Esophagus (tissue), 2 donors: ENCODE measurements at regions not wholly inside any gene's neighbourhood (a gene's known extent, or its start where the extent isn't known, plus 50 kb on each side); places are given as distances from the start of the nearest gene placed in this dataset.
"Not testable (repeated sequence)": the region's sequence is repeated elsewhere in the genome, so short reads cannot be mapped to it uniquely, and the experiment has no call there.

Experiments
- H3K27ac ChIP-seq, 2 donors: one replicate each; pipeline ENCODE4 v1.5.1; 2013; ENCODE audit warnings: low read depth in 2 of 2, mild to moderate bottlenecking in 2 of 2, inconsistent platforms in 1 of 2, low read length in 1 of 2, moderate library complexity in 1 of 2
- H3K27me3 ChIP-seq, 2 donors: one replicate each; pipeline ENCODE4 v1.6.1; 2013; ENCODE audit warnings: low read length in 2 of 2, control low read depth in 1 of 2, mild to moderate bottlenecking in 1 of 2; ENCODE audit not compliant: insufficient read depth in 2 of 2, control insufficient read depth in 1 of 2
- H3K36me3 ChIP-seq, 2 donors: one replicate each; pipeline ENCODE4 v1.6.1; 2013; ENCODE audit warnings: low read length in 1 of 2; ENCODE audit not compliant: control insufficient read depth in 2 of 2, insufficient read depth in 2 of 2
- H3K4me1 ChIP-seq, 2 donors: one replicate each; pipeline ENCODE4 v1.6.1; 2013; ENCODE audit warnings: low read length in 1 of 2; ENCODE audit not compliant: control insufficient read depth in 2 of 2, insufficient read depth in 2 of 2
- H3K4me3 ChIP-seq, 2 donors: one replicate each; pipeline ENCODE4 v1.5.1; 2013; ENCODE audit warnings: low read length in 2 of 2, mild to moderate bottlenecking in 2 of 2, low read depth in 1 of 2, moderate library complexity in 1 of 2
- H3K9me3 ChIP-seq, 2 donors: one replicate each; pipeline ENCODE4 v1.6.1; 2013; ENCODE audit warnings: mild to moderate bottlenecking in 2 of 2, low read depth in 1 of 2, low read length in 1 of 2, moderate library complexity in 1 of 2; ENCODE audit not compliant: control insufficient read depth in 2 of 2, insufficient read depth in 1 of 2
- WGBS, 2 donors: extraction: QIAGEN DNeasy Blood & Tissue Kit; methylation state at CpG; one replicate each; pipeline ENCODE4 v1.1.7; 2013; 5-methylcytosine and 5-hydroxymethylcytosine counted together
- donor health status: healthy with polysubstance abuse.
- donor health status: Bipolar disorder and iron deficiency.

DNA sequence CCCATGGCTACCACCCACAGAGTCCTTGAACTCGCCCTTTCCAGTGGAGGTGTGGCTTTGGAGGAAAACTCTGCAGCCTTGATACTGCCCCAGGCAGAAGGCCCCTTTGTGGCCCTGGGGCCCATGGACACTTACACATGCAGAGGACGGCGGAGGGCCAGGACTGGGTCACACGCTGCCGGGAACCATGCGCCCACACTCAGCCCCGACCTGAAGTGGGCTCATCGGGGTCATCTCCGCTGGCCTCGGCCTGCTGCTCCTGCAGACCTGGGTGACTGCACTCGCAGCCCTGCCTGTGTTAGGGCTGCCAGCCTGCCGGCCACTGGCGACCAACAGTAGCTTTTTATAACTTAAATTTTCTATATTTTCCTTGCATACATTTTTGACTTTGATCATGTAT lies 286.2 kb downstream of the TUBA3C start:
- H3K4me1 ChIP-seq, H3K9me3 ChIP-seq, H3K27me3 ChIP-seq, H3K4me3 ChIP-seq, H3K36me3 ChIP-seq, H3K27ac ChIP-seq: not testable (repeated sequence)
- WGBS, 2 donors, result 80 to 86% methylated on average over 13 of the region's 13 CpGs

DNA sequence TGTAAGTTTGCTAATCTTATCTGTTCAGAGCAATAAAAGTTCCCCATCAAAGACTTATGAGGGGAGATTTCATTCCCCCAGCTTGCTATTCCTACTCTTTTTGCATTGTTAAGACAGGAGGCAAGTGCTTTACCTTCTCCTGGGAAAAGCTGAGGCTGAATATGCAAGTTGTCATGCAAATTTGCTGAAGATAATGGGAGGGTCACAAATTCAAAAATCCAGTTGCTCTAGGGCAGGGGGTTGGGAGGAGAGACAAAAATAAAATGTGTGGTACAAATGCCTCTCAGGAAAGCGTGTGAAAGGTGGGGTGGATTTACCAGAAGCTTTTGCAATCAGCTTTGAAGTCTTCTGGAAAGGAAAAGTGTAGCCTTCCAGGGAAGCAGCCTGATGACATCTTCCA lies 290.4 kb downstream of the TUBA3C start:
- not testable (repeated sequence) for H3K27ac ChIP-seq, H3K9me3 ChIP-seq, H3K36me3 ChIP-seq, H3K4me1 ChIP-seq, H3K4me3 ChIP-seq, H3K27me3 ChIP-seq
- WGBS, 2 donors, result 5 to 13% methylated on average over 1 of the region's 1 CpG

DNA sequence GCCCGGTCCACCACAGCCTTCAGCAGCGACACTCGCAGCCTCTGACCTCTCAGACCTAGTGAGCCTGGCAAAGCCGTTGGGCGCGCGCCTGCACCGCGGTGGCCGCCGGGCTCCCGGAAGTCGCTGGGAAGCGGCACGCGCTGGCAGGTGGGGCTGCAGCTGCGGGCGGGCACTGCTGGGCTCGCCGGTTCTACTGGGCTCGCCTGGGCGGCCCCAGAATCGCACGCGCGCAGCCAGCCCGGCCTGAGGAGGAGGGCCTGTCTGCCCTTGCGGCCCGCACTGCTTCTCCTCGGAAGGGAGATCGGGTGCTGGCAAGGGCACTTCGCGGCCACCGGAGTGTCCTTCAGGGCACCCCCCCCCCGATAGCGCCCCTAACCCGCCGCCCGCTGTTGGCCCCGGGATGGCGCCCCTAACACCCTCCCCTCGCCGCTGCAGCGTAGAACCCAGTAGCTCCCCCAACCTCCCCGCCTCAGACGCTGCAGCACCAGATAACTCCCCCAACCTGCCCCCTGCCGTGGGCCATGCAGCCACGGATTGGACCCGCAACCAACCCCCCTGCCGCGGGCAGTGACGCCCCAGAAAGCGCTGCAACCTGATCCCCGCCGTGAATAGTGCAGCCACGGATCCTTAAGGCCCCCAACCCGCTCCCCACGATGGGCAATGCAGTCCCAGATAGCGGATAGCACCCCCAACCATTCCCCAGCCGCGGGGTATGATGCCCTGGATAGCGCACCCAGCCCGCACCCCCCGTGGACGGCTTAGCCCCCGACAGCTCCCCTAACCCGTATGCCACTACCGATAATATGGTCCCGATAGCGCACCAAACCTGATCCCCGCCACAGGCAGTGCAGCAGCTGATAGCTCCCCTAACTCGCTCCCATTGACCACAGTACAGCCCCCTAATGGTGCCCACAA lies 306.5 kb downstream of the TUBA3C start:
- not testable (repeated sequence) for H3K27me3 ChIP-seq, H3K27ac ChIP-seq, H3K4me1 ChIP-seq, H3K36me3 ChIP-seq, H3K9me3 ChIP-seq, H3K4me3 ChIP-seq
- 42 to 51% methylated on average over 51 to 72 of the region's 72 CpGs for WGBS, 2 donors

DNA sequence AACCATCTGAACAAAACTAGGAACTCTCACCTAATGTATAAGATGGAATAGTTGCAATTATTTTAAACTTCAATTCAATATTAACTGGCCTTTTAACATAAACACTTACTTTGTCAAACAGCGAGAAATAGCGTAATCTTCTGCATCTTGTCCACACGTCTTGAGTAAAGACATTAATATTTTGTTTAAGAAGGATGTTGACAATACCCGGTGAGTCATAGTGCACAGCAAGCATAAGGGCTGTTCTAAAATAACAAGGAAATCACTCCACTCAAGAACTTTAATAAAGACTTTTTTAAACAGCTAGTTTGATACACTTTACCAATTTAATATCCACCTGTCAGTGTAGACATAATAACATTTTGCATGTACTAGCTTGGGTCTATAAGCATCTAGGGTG lies 311.1 kb downstream of the TUBA3C start:
- not testable (repeated sequence) for H3K27me3 ChIP-seq, H3K9me3 ChIP-seq, H3K27ac ChIP-seq, H3K4me1 ChIP-seq, H3K4me3 ChIP-seq, H3K36me3 ChIP-seq
- WGBS, 2 donors, result 54 to 82% methylated on average over 4 of the region's 4 CpGs

DNA sequence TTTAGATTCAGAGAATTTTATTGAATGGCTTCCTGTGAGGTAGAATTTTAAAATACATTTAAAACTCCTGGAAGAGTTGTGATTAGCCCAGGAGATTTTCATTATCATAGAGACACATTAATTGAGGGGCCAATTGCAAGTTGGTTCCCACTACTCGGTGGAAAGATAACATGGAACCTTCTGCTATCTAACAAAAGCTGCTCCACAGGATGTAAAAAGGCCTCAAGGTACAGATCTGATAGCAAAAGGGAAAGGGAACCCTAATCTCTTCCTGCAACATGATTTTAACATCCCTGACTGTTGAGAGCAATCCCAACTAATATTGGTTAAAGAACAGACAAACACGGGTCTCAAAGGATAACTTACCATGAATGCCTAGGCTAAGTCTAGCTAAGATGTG lies 312.3 kb downstream of the TUBA3C start:
- WGBS, 2 donors, result 80 to 81% methylated on average over 2 of the region's 2 CpGs

DNA sequence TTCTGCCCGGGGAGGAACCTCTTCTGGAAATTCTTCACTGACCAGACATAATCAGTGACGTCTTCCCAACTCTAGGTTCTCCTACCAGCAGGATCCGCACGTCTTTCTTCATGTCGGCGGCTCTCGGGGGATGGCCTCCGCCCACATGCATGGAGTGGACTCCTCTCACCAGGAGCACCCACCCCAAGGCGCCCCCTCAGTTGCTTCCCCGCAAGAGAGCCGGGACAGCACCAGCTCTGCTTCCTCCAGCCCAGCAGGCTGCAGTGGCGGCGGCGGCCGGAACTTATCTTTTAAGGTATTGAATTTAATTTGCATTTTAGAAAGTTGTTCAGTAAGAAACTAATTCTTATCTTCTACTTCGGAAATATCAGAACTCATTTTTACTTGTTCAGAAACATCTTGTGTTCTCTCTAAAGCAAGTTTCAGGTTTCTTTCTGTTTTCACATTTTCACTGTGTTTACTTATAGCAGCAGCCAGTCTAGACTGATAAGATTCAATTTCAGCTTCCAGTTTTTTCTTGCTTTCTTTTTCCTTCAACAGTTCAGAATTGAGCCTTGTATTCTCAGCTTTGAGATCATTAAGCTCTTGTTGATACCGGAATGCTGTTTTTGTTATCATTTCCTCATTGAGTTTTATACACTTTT lies 343.5 kb downstream of the TUBA3C start:
- not testable (repeated sequence) for H3K4me3 ChIP-seq, H3K27me3 ChIP-seq, H3K9me3 ChIP-seq, H3K27ac ChIP-seq, H3K4me1 ChIP-seq, H3K36me3 ChIP-seq
- WGBS, 2 donors, result 84 to 85% methylated on average over 17 of the region's 17 CpGs

More for the DNA sequence above, 312.3 kb downstream of the TUBA3C start:
- H3K36me3 ChIP-seq, H3K27me3 ChIP-seq, H3K4me1 ChIP-seq, H3K27ac ChIP-seq, H3K9me3 ChIP-seq, H3K4me3 ChIP-seq: not testable (repeated sequence)

DNA sequence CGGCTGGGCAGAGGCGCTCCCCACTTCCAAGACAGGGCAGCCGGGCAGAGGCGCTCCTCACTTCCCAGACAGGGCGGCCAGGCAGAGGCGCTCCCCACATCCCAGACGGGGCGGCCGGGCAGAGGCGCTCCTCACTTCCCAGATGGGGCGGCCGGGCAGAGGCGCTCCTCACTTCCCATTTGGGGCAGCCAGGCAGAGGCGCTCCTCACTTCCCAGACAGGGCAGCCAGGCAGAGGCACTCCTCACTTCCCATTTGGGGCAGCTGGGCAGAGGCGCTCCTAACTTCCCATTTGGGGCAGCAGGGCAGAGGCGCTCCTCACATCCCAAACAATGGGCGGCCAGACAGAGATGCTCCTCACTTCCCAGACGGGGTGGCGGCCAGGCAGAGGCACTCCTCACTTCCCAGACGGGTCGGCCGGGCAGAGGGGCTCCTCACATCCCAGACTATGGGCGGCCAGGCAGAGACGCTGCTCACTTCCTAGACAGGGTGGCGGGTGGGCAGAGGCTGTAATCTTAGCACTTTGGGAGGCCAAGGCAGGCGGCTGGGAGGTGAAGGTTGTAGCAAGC lies 344.4 kb downstream of the TUBA3C start:
- not testable (repeated sequence) for H3K27ac ChIP-seq, H3K4me3 ChIP-seq, H3K9me3 ChIP-seq, H3K4me1 ChIP-seq, H3K36me3 ChIP-seq, H3K27me3 ChIP-seq
- 87 to 90% methylated on average over 26 of the region's 26 CpGs for WGBS, 2 donors

DNA sequence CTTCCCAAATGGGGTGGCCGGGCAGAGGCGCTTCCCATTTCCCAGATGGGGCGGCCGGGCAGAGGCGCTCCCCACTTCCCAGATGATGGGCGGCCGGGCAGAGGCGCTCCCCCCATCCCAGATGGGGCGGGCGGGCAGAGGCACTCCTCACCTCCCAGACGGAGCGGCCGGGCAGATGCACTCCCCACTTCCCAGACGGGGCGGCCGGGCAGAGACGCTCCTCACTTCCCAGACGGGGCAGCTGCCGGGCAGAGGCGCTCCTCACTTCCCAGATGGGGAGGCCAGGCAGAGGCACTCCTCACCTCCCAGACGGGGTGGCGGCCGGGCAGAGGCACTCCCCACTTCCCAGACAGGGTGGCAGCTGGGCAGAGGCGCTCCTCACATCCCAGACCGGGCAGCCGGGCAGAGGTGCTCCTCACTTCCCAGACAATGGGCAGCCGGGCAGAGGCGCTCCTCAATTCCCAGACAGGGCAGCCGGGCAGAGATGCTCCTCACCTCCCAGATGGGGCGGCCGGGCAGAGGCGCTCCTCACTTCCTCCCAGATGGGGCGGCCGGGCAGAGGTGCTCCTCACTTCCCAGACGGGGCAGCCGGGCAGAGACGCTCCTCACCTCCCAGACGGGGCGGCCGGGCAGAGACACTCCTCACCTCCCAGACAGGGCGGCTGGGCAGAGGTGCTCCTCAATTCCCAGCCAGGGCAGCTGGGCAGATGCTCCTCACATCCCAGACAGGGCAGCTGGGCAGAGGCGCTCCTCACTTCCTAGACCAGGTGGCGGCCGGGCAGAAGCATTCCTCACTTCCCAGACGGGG lies 345.0 kb downstream of the TUBA3C start:
- H3K27ac ChIP-seq, H3K4me1 ChIP-seq, H3K27me3 ChIP-seq, H3K4me3 ChIP-seq, H3K36me3 ChIP-seq, H3K9me3 ChIP-seq: not testable (repeated sequence)
- 88 to 95% methylated on average over 41 to 45 of the region's 45 CpGs for WGBS, 2 donors

DNA sequence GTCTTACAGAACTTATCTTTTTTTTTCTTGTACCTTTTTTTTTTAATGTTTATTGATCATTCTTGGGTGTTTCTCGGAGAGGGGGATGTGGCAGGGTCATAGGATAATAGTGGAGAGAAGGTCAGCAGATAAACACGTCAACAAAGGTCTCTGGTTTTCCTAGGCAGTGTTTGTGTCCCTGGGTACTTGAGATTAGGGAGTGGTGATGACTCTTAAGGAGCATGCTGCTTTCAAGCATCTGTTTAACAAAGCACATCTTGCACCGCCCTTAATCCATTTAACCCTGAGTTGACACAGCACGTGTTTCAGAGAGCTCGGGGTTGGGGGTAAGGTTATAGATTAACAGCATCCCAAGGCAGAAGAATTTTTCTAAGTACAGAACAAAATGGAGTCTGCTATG lies 345.9 kb downstream of the TUBA3C start:
- WGBS, 2 donors, result 64 to 70% methylated on average over 5 of the region's 5 CpGs
- H3K27ac ChIP-seq, H3K27me3 ChIP-seq, H3K9me3 ChIP-seq, H3K4me1 ChIP-seq, H3K36me3 ChIP-seq, H3K4me3 ChIP-seq: not testable (repeated sequence)
